Left lung (tissue), 4 donors: ENCODE measurements at regions not wholly inside any gene's neighbourhood (a gene's known extent, or its start where the extent isn't known, plus 50 kb on each side); places are given as distances from the start of the nearest gene placed in this dataset.

Experiments used
- ATAC-seq: fragments of 200-7000 bp; cut with Tn5 transposase; one replicate; pipeline ENCODE4 v1.9.1; 2020; ENCODE audit warnings: moderate library complexity
- DNase-seq, 4 donors: peaks; one replicate each; pipeline ENCODE4 v3.0.0-alpha.2; 2013 to 2020
- H3K27ac ChIP-seq, 2 donors: fragments of 200-600 bp; sonication (generic) in 1 of 2; one replicate each; pipeline versions ENCODE4 v1.5.0 to v1.8.0; 2020 to 2021
- H3K27me3 ChIP-seq, 2 donors: fragments of 200-600 bp; sonication (generic) in 1 of 2; one replicate each; pipeline versions ENCODE4 v1.5.0 to v1.8.0; 2020 to 2021
- H3K36me3 ChIP-seq, 2 donors: fragments of 200-600 bp; sonication (generic) in 1 of 2; one replicate each; pipeline versions ENCODE4 v1.5.0 to v1.8.0; 2020 to 2021
- H3K4me1 ChIP-seq, 2 donors: fragments of 200-600 bp; one replicate each; pipeline ENCODE4 v1.8.0; 2021
- H3K4me3 ChIP-seq, 2 donors: fragments of 200-600 bp; sonication (generic) in 1 of 2; one replicate each; pipeline versions ENCODE4 v1.5.0 to v1.8.0; 2020 to 2021; ENCODE audit warnings: mild to moderate bottlenecking in 1 of 2
- H3K9me3 ChIP-seq, 2 donors: fragments of 200-600 bp; sonication (generic) in 1 of 2; one replicate each; pipeline versions ENCODE4 v1.5.0 to v1.8.0; 2020 to 2021
- CTCF ChIP-seq, 2 donors: fragments of 200-600 bp; sonication (generic) in 1 of 2; IDR thresholded peaks; one replicate each; pipeline versions ENCODE4 v1.5.0 to v1.8.0; 2021; ENCODE audit warnings: antibody characterized with exemption in 2 of 2
- intact Hi-C, 2 donors: fragments of 100-400 bp; cut with DNase I; formaldehyde crosslinking; loops; one replicate each; pipeline versions ENCODE4 v1.11.2 to v1.14.2; 2022
- donor health status: DM: no; HTN: yes; CAD: no.
- donor health status: DM: no; HTN: no; CAD: no.

DNA sequence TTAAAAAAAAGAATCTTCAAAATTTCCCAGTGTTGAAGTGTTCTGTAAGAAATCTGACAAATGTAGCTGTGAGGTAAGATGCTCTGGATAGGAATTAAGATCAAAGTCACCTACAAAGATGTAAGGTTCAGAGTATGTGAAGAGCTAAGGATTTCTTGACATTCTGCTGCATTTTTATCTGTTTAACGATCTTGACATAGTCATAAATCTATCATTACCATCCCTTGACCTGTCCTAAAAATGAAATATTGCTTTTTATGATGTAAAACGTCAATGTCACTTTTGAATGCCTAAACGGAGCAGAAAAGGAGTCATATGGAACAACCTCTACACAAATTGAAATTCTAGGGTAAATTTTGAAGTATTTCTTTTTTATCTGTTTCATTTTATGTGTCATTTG is 939.3 kb downstream of the CDH18 start:
- no peak overlapping the region for H3K4me3 ChIP-seq
- no peaks in the 10 kb centered on the region for H3K4me1 ChIP-seq
- H3K9me3 ChIP-seq, result peaks cover 0 to 14% of the 10 kb centered on the region in 2 donors
- no peak overlapping the region for H3K27ac ChIP-seq
- intact Hi-C loops, result no loop called here
- no peak for TF ChIP-seq CTCF (IDR thresholded peaks at IDR 0.05)
- ATAC-seq (no peak), DNase-seq (no peak)
- no peaks in the 10 kb centered on the region for H3K36me3 ChIP-seq
- no peaks in the 10 kb centered on the region for H3K27me3 ChIP-seq

GRCh38 chr5:19058216-19058615 is 929.8 kb downstream of the CDH18 start:
- DNase-seq, result no peak
- H3K27me3 ChIP-seq, result no peaks in the 10 kb centered on the region
- no peaks in the 10 kb centered on the region for H3K4me1 ChIP-seq
- no peak overlapping the region for H3K27ac ChIP-seq
- intact Hi-C loops, result no loop called here
- no peak overlapping the region for H3K4me3 ChIP-seq
- H3K9me3 ChIP-seq, result peaks cover 0 to 1% of the 10 kb centered on the region in 2 donors
- ATAC-seq, result no peak
- H3K36me3 ChIP-seq, result no peaks in the 10 kb centered on the region
- no peak for TF ChIP-seq CTCF (IDR thresholded peaks at IDR 0.05)

DNA sequence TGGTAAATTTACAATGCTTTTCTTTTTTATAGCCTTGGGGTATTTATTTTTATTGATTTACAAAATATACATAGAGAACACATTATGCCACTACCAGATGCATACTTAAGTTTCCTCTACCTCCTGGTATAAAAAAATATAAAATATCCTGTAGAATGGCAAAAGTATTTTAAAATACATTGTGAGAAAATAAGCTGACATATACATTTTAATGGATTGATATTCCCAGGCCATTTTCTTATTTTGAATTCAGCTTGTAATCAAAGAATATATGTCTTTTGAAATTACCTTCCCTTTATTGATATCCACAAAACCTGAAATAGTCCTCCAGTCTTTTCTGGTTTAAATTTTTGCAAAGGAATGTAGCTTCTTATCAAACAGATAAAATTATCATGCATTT is 923.9 kb downstream of the CDH18 start:
- no peak for DNase-seq
- no peak for TF ChIP-seq CTCF (IDR thresholded peaks at IDR 0.05)
- intact Hi-C loops, result no loop called here
- Histone ChIP-seq H3K4me3 (no peak overlapping the region), H3K27me3 (no peaks in the 10 kb centered on the region), H3K4me1 (no peaks in the 10 kb centered on the region), H3K9me3 (no peaks in the 10 kb centered on the region), H3K36me3 (no peaks in the 10 kb centered on the region), H3K27ac (no peak overlapping the region)
- no peak for ATAC-seq

- intact Hi-C loops, result no loop called here
- no peaks in the 10 kb centered on the region for H3K36me3 ChIP-seq
- no peak for ATAC-seq
Measured at GRCh38 chr5:19067741-19068140, 920.3 kb downstream of the CDH18 start.

GRCh38 chr5:19098434-19098833 is 889.6 kb downstream of the CDH18 start:
- intact Hi-C loops, result no loop called here
- no peak for ATAC-seq
- no peak for DNase-seq
- peaks cover 0 to 5% of the 10 kb centered on the region in 2 donors for H3K9me3 ChIP-seq
- no peak for TF ChIP-seq CTCF (IDR thresholded peaks at IDR 0.05)
- H3K4me3 ChIP-seq, result no peak overlapping the region
- no peaks in the 10 kb centered on the region for H3K36me3 ChIP-seq
- H3K27me3 ChIP-seq, result no peaks in the 10 kb centered on the region
- no peak overlapping the region for H3K27ac ChIP-seq
- no peaks in the 10 kb centered on the region for H3K4me1 ChIP-seq

More at GRCh38 chr5:19067741-19068140, 920.3 kb downstream of the CDH18 start:
- H3K27ac ChIP-seq, result no peak overlapping the region
- TF ChIP-seq CTCF (IDR thresholded peaks at IDR 0.05), result no peak
- no peaks in the 10 kb centered on the region for H3K4me1 ChIP-seq
- no peaks in the 10 kb centered on the region for H3K27me3 ChIP-seq
- H3K4me3 ChIP-seq, result no peak overlapping the region
- H3K9me3 ChIP-seq, result peaks cover 0 to 3% of the 10 kb centered on the region in 2 donors
- no peak for DNase-seq
